ENCODE measurements at regions not wholly inside any gene's neighbourhood (a gene's known extent, or its start where the extent isn't known, plus 50 kb on each side); places are given as distances from the start of the nearest gene placed in this dataset.
"Not testable (repeated sequence)": the region's sequence is repeated elsewhere in the genome, so short reads cannot be mapped to it uniquely, and the experiment has no call there.

GRCh38 chr9:26220367-26220766, 542.1 kb upstream of the TUSC1 start:
- Mint-ChIP-seq H3K27me3 (ENCODE audit: low read depth in 2 of 2) (no peaks in the 10 kb centered on the region), H3K4me1 (no peaks in the 10 kb centered on the region), H3K27ac (no peak overlapping the region), H3K9me3 (peaks cover 19 to 26% of the 10 kb centered on the region in 2 donors), H3K4me3 (no peak overlapping the region), H3K36me3 (peaks cover 16% of the 10 kb centered on the region)
- no peaks in the 10 kb centered on the region for H3K27me3 ChIP-seq (ENCODE audit: control insufficient read depth, insufficient read depth, low read length)
- H3K27ac ChIP-seq (ENCODE audit: low read length), result no peak overlapping the region
- no peak for DNase-seq
- ATAC-seq, result no peak
- TF ChIP-seq CTCF (IDR thresholded peaks at IDR 0.05), result no peak
- H3K9me3 ChIP-seq (ENCODE audit: control insufficient read depth, insufficient read depth, low read length), result peaks cover 4% of the 10 kb centered on the region
- no peaks in the 10 kb centered on the region for H3K36me3 ChIP-seq (ENCODE audit: control insufficient read depth, insufficient read depth, low read length)
- intact Hi-C loops (cut with micrococcal nuclease), result no loop called here
- H3K4me3 ChIP-seq (ENCODE audit: low read length), result no peak overlapping the region
- no peaks in the 10 kb centered on the region for H3K4me1 ChIP-seq (ENCODE audit: control insufficient read depth, insufficient read depth, low read length)

GRCh38 chr9:26219961-26220360, 541.7 kb upstream of the TUSC1 start:
- 94% methylated on average over 6 of the region's 9 CpGs for WGBS (ENCODE audit: insufficient coverage)
- no peak overlapping the region for H3K27ac ChIP-seq (ENCODE audit: low read length)
- peaks cover 4% of the 10 kb centered on the region for H3K9me3 ChIP-seq (ENCODE audit: control insufficient read depth, insufficient read depth, low read length)
- no peak for ATAC-seq
- no peaks in the 10 kb centered on the region for H3K27me3 ChIP-seq (ENCODE audit: control insufficient read depth, insufficient read depth, low read length)
- H3K4me1 ChIP-seq (ENCODE audit: control insufficient read depth, insufficient read depth, low read length), result no peaks in the 10 kb centered on the region
- intact Hi-C loops (cut with micrococcal nuclease), result no loop called here
- no peaks in the 10 kb centered on the region for H3K36me3 ChIP-seq (ENCODE audit: control insufficient read depth, insufficient read depth, low read length)
- Mint-ChIP-seq H3K4me1 (no peaks in the 10 kb centered on the region), H3K36me3 (peaks cover 16% of the 10 kb centered on the region), H3K9me3 (peaks cover 19 to 24% of the 10 kb centered on the region in 2 donors), H3K27ac (no peak overlapping the region), H3K4me3 (no peak overlapping the region), H3K27me3 (ENCODE audit: low read depth in 2 of 2) (no peaks in the 10 kb centered on the region)
- no peak for TF ChIP-seq CTCF (IDR thresholded peaks at IDR 0.05)
- H3K4me3 ChIP-seq (ENCODE audit: low read length), result no peak overlapping the region
- no peak for DNase-seq

- no peak overlapping the region for H3K4me3 ChIP-seq (ENCODE audit: low read length)
- no peaks in the 10 kb centered on the region for H3K4me1 ChIP-seq (ENCODE audit: control insufficient read depth, insufficient read depth, low read length)
- no peaks in the 10 kb centered on the region for H3K4me1 Mint-ChIP-seq
- TF ChIP-seq CTCF (IDR thresholded peaks at IDR 0.05), result no peak
- H3K27ac Mint-ChIP-seq, result no peak overlapping the region
- no peaks in the 10 kb centered on the region for H3K27me3 Mint-ChIP-seq (ENCODE audit: low read depth in 2 of 2)
- no peak overlapping the region for H3K4me3 Mint-ChIP-seq
- peaks cover 4% of the 10 kb centered on the region for H3K9me3 ChIP-seq (ENCODE audit: control insufficient read depth, insufficient read depth, low read length)
- intact Hi-C loops (cut with micrococcal nuclease), result no loop called here
- no peaks in the 10 kb centered on the region for H3K36me3 ChIP-seq (ENCODE audit: control insufficient read depth, insufficient read depth, low read length)
- no peaks in the 10 kb centered on the region for H3K27me3 ChIP-seq (ENCODE audit: control insufficient read depth, insufficient read depth, low read length)
- peaks cover 17 to 18% of the 10 kb centered on the region in 2 donors for H3K9me3 Mint-ChIP-seq
- H3K36me3 Mint-ChIP-seq, result peaks cover 22% of the 10 kb centered on the region
- no peak overlapping the region for H3K27ac ChIP-seq (ENCODE audit: low read length)
- ATAC-seq (no peak), DNase-seq (no peak)
- WGBS (ENCODE audit: insufficient coverage), result no CpG with 5 or more reads among the region's 1 CpG
These were observed 538.5 kb upstream of the TUSC1 start for GRCh38 chr9:26216702-26217101.

- H3K27ac Mint-ChIP-seq; intact Hi-C loops (cut with micrococcal nuclease); H3K4me1 Mint-ChIP-seq; H3K27me3 Mint-ChIP-seq (ENCODE audit: low read depth in 2 of 2); DNase-seq; H3K4me1 ChIP-seq (ENCODE audit: control insufficient read depth, insufficient read depth, low read length); H3K27ac ChIP-seq (ENCODE audit: low read length); H3K36me3 ChIP-seq (ENCODE audit: control insufficient read depth, insufficient read depth, low read length); H3K9me3 ChIP-seq (ENCODE audit: control insufficient read depth, insufficient read depth, low read length); H3K4me3 ChIP-seq (ENCODE audit: low read length); H3K4me3 Mint-ChIP-seq; ATAC-seq; H3K27me3 ChIP-seq (ENCODE audit: control insufficient read depth, insufficient read depth, low read length): not testable (repeated sequence)
- WGBS (ENCODE audit: insufficient coverage), result 95% methylated on average over 61 of the region's 61 CpGs
- Mint-ChIP-seq H3K36me3 (peaks cover 22% of the 10 kb centered on the region), H3K9me3 (peaks cover 23 to 26% of the 10 kb centered on the region in 2 donors)
These were observed 536.6 kb upstream of the TUSC1 start for GRCh38 chr9:26214713-26215444.

Data from natural killer cell (primary cell).